ENCODE measurements at regions not wholly inside any gene's neighbourhood (a gene's known extent, or its start where the extent isn't known, plus 50 kb on each side); places are given as distances from the start of the nearest gene placed in this dataset.
"Not testable (repeated sequence)": the region's sequence is repeated elsewhere in the genome, so short reads cannot be mapped to it uniquely, and the experiment has no call there.

DNA sequence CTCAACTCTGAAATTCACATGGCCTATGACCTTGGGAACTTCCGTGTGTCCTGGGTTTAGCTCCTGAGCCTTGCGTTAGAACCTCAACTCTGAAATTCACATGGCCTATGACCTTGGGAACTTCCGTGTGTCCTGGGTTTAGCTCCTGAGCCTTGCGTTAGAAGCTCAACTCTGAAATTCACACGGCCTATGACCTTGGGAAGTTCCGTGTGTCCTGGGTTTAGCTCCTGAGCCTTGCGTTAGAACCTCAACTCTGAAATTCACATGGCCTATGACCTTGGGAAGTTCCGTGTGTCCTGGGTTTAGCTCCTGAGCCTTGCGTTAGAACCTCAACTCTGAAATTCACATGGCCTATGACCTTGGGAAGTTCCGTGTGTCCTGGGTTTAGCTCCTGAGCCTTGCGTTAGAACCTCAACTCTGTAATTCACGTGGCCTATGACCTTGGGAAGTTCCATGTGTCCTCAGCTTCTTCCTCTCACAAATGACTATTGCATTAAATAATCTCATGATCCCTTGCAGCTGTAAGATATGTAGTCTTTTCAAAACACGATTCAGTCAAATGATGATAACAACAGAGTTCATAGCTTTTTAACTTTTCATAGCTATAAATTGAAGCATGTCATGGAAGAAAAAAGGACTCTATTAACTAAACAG lies 200.9 kb upstream of the PITRM1 start:
- TF ChIP-seq, protein P1, sequence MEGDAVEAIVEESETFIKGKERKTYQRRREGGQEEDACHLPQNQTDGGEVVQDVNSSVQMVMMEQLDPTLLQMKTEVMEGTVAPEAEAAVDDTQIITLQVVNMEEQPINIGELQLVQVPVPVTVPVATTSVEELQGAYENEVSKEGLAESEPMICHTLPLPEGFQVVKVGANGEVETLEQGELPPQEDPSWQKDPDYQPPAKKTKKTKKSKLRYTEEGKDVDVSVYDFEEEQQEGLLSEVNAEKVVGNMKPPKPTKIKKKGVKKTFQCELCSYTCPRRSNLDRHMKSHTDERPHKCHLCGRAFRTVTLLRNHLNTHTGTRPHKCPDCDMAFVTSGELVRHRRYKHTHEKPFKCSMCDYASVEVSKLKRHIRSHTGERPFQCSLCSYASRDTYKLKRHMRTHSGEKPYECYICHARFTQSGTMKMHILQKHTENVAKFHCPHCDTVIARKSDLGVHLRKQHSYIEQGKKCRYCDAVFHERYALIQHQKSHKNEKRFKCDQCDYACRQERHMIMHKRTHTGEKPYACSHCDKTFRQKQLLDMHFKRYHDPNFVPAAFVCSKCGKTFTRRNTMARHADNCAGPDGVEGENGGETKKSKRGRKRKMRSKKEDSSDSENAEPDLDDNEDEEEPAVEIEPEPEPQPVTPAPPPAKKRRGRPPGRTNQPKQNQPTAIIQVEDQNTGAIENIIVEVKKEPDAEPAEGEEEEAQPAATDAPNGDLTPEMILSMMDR (IDR thresholded peaks at IDR 0.05) = not testable (repeated sequence)
- not testable (repeated sequence) for TF ChIP-seq POLR2A (IDR thresholded peaks at IDR 0.05)

Data from right lobe of liver (tissue), 4 donors.